ENCODE measurements at regions not wholly inside any gene's neighbourhood (a gene's known extent, or its start where the extent isn't known, plus 50 kb on each side); places are given as distances from the start of the nearest gene placed in this dataset.

- Histone ChIP-seq H3K36me3 (ENCODE audit: control insufficient read depth in 1 of 2, insufficient read depth in 2 of 2, low read length in 2 of 2) (no peaks in the 10 kb centered on the region), H2AFZ (ENCODE audit: low read depth, low read length, poor library complexity, severe bottlenecking) (no peak overlapping the region), H3K27ac (ENCODE audit: low read depth, low read length) (no peak overlapping the region), H3K9me3 (ENCODE audit: control insufficient read depth in 1 of 2, insufficient read depth in 1 of 2, low read depth in 1 of 2, low read length in 2 of 2) (no peaks in the 10 kb centered on the region), H3K79me2 (ENCODE audit: insufficient read depth, low read length) (no peaks in the 10 kb centered on the region), H3K4me2 (ENCODE audit: low read length) (no peak overlapping the region), H4K20me1 (ENCODE audit: insufficient read depth) (no peaks in the 10 kb centered on the region), H3K9ac (ENCODE audit: low read length) (no peak overlapping the region), H3K4me1 (ENCODE audit: control insufficient read depth in 1 of 2, insufficient read depth in 2 of 2, low read length in 2 of 2) (no peaks in the 10 kb centered on the region), H3K27me3 (ENCODE audit: insufficient read depth, low read length) (peaks cover 18% of the 10 kb centered on the region), H3K4me3 (replicated peaks in 1 of 2; ENCODE audit: low read depth in 1 of 2, low read length in 2 of 2) (no peak overlapping the region), H3K9me2 (ENCODE audit: insufficient read depth) (no peaks in the 10 kb centered on the region)
- POLR2A ChIA-PET: no interaction called here
- BruUV-seq (replicated peaks): no TSS peak
- CTCF ChIA-PET: no interaction called here
- ATAC-seq (no peak), DNase-seq (ENCODE audit: low read depth, low spot score) (no peak)
- RAD21 ChIA-PET (ENCODE audit: low non-redundant PET in 1 of 2, low total read pairs in 2 of 2, uncharacterized antibody in 2 of 2, unreplicated experiment in 2 of 2): no interaction called here
- TF ChIP-seq SIN3A (IDR thresholded peaks at IDR 0.05; ENCODE audit: low read depth) (no peak), EZH2 (IDR thresholded peaks at IDR 0.05) (no peak), REST (IDR thresholded peaks at IDR 0.05; ENCODE audit: low read depth) (no peak), CEBPB (IDR thresholded peaks at IDR 0.05; ENCODE audit: low read depth) (no peak), POLR2A (IDR thresholded peaks at IDR 0.05; ENCODE audit: borderline replicate concordance, extremely low read depth, insufficient read depth, insufficient read length) (no peak), MAX (IDR thresholded peaks at IDR 0.05) (no peak), ZFX (IDR thresholded peaks at IDR 0.05) (no peak), TCF7L2 (IDR thresholded peaks at IDR 0.05; ENCODE audit: borderline replicate concordance, extremely low read depth, insufficient read depth, insufficient read length) (no peak), JUND (IDR thresholded peaks at IDR 0.05) (no peak), EZH2phosphoT487 (IDR thresholded peaks at IDR 0.05; ENCODE audit: borderline replicate concordance) (no peak), EGR1 (IDR thresholded peaks at IDR 0.05; ENCODE audit: low read depth) (no peak), POLR2AphosphoS5 (IDR thresholded peaks at IDR 0.05; ENCODE audit: low read depth, low read length) (no peak), ZNF274 (IDR thresholded peaks at IDR 0.05; ENCODE audit: low read depth, low read length) (no peak), SRF (IDR thresholded peaks at IDR 0.05; ENCODE audit: low read depth) (no peak), ZBTB33 (IDR thresholded peaks at IDR 0.05; ENCODE audit: extremely low read depth, insufficient replicate concordance, low read length) (no peak), SP1 (IDR thresholded peaks at IDR 0.05; ENCODE audit: low read depth) (no peak), RAD21 (IDR thresholded peaks at IDR 0.05; ENCODE audit: low read depth) (no peak), FOSL1 (IDR thresholded peaks at IDR 0.05; ENCODE audit: low read depth) (no peak), ELF1 (IDR thresholded peaks at IDR 0.05; ENCODE audit: borderline replicate concordance, low read depth) (no peak), ATF3 (IDR thresholded peaks at IDR 0.05) (no peak)
- intact Hi-C loops (cut with micrococcal nuclease): no loop called here
These were observed 78.5 kb downstream of the TTLL2 start for GRCh38 chr6:167403427-167403826.

Measured in HCT116 (cell line).